Cardiac septum (tissue), 1 donor: ENCODE measurements at regions not wholly inside any gene's neighbourhood (a gene's known extent, or its start where the extent isn't known, plus 50 kb on each side); places are given as distances from the start of the nearest gene placed in this dataset.

ENCODE experiments used
- DNase-seq: peaks from one replicate; pipeline ENCODE4 v3.0.0-alpha.2; 2020; ENCODE audit warnings: low spot score
- intact Hi-C: fragments of 100-400 bp; cut with DNase I; formaldehyde crosslinking; loops from one replicate; pipeline ENCODE4 v1.14.0; 2022
- donor health status: DM: no; HTN: no; CAD: no.

DNA sequence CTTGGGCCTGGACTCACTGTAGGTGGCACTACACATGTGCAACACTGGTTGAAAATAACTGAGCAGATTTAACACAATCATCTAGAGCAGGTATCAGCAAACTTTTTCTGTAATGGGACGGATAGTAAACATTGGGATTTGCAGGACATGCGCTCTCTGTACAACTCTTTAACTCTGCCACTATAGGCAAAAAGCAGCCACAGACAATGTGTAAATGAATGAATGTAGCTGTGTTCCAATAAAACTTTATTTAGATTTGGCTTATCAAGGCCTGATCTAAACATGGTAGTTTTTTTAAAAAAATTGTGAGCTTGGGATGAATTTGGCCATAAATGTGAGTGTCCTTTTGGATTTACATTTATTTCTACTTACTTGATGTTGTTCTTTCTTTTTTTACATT, 407.3 kb downstream of the FAT4 start:
- intact Hi-C loops: no loop called here
- DNase-seq: no peak

DNA sequence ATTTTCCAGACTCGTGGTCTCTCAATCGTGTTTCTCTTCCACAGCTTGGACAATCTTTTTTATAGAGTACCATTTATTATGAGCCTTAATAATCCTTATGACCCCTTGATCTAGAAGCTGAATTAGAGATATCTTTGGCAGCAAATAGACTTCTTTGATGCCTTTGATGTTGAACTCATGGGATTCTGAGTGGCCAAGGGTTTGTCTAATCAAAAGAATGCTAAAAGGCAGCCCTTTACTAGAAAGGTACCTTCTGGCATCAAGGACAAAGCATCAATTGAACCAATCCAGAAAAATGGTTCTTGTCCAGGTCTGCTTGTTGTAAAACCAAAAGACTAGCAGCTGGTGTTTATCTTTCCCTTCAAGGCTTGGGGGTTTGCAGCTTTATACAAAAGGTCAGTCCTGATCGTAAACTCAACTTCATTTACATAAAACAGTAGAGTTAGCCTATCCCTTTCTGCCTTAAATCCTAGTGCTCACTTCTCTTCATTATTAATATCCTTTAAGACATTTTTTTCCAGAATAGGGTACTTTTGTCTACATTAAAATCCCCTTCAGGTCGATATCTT, 411.3 kb downstream of the FAT4 start:
- intact Hi-C loops: no loop called here
- DNase-seq: no peak

DNA sequence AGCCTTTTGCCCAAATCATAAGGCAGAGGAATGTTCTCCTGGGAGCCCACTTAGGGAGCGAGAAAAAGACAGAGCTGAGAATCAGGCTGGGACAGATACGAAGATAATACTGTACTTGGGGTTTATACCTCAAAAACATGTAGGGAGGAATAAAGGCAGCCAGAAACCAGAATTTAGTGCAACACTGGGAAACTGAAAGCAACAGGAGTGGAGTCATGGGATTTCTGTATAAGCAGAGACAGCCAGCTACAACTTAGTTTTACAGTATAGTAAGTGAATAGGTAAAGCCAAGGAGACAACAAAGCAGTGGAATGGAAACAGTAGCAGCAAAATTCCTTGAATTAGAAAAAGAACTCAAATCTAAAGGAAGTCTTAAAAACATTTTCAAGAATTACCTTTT, 413.2 kb downstream of the FAT4 start:
- DNase-seq: no peak
- intact Hi-C loops: no loop called here

DNA sequence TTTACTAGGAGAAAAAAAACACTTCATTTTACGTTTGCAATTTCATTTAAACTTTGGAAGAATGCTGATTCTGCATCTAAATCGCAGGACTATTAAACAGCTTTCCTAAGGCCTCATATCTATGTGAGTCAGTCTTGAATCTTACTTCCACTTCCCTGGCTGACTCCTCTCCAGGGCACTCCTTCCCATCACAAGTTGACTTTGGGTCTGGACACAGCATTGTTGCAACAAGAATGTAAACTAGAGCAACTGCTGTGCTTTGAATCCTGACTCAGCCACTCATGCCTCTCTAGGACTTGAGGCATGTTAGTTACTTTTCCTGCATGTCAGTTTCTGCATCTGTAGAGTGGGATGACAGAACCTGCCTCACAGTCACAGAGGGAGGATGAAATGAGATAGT, 413.8 kb downstream of the FAT4 start:
- intact Hi-C loops: no loop called here
- DNase-seq: no peak

DNA sequence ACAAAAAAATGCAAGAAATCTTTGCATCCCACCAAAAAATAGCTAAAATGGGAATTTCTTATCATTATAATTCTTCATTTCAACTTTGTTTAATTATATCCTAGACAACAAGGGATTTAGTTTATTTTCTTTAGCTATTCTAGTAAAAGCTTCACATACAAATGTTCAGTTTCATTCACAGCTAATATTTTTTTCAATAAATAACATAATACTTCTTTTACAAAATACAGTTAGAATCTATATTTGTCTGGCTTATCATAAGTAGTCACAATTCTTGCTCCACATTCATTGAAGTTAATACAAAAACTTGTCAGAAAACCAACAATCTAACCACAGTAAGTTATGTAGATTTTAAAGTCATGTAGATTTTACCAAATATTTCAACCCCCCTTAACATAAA, 414.4 kb downstream of the FAT4 start:
- intact Hi-C loops: no loop called here

DNA sequence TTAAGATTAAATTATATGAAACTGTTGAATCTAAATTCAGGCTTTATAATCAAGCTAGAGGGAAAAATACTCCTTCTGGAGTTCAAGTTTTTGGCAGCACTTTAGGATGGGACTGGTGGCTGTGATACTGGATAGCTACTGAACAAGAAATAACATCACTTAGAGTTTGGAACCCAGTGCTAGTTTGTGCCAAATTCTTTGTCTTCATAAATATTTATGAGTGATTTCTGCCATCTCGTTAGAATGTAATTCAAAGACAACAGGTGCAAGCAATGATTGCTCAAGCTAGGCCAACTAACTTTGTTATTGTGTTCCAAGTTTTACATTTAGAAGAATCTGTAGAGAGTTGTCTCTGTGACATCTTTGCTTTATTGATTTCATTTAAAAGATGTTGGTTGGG, 417.9 kb downstream of the FAT4 start:
- intact Hi-C loops: loop anchor here (10.0 kb wide), 1 partner anchor 298 kb away; no protein-coding TSS in a partner anchor
- DNase-seq: no peak

More for the DNA sequence above, 414.4 kb downstream of the FAT4 start:
- no peak for DNase-seq

DNA sequence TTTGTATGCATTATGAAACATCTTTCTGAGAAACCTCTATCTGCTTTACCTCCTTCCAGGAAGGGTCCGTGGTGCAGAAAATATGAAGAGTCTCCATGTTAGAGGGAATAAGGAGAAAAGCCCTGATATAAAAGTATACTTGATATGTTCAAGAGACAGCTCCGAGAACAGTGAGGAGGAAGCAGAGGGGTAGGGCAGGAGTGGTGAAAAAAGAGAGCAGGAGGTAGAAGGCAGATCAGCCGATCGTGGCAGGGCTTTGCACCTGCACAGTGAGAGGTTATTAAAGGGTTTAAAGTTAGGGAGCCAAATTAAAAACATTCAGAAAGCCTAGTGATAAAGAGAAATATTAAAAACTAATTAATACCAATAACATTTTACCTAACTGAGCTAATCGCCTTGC, 419.7 kb downstream of the FAT4 start:
- intact Hi-C loops: loop anchor here (10.0 kb wide), 1 partner anchor 300 kb away; no protein-coding TSS in a partner anchor
- no peak for DNase-seq

DNA sequence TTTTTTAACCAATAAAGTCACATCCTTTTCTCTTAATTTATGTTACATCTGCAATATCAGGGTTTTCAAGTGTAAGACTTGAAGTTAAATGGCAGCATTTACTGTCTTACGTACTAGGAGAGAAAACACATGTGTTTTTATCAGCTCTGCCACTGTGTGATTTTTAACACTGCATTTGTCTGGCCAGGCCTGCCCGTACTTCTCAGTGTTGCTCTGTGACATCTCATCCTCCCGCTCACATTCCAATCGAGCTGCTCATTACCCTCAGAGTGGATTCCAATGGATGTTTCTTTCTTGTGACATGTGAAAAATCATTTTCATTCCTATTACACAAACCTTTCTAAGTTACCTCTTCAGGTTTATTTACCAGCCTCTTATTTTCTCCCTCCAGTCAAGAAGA, 420.3 kb downstream of the FAT4 start:
- DNase-seq: no peak
- intact Hi-C loops: loop anchor here (10.0 kb wide), 1 partner anchor 300 kb away; no protein-coding TSS in a partner anchor

DNA sequence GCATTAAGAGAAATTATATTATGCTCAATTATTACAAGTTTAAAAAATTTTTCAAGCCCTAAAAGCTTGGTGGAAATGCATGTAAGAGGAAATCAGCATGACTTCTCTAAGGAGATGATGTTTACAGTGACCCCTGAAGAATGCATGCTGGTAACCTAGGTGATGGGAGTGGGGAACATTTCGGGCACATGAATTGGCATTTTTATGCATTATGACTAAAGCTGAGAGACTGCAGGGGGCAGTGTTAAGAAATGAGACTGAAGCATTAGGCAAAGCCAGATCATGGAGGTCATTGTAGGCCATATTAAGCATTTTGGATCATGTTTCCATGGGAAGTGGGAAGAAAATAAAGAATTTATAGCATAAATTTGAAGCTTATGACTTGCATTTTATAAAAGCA, 421.3 kb downstream of the FAT4 start:
- DNase-seq: no peak
- intact Hi-C loops: loop anchor here (10.0 kb wide), 1 partner anchor 301 kb away; no protein-coding TSS in a partner anchor

DNA sequence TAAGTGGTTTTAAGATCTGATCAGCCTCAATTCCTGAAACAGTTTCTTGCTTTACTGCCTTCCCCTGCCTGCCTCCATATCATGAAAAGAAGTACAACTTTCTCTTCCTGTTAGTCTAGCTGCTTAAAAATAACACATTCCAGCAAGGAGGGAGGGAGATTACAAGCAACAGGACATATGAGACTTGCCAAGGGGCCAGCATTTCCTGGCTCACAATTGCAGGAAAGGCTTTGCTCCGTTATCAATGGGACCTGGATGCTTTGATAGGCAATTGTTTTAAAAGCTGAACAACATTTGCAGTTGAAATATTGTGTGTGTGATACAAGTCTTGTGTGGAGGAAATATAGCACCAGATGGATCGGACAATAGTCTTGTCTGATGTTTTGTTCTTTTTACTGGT, 425.0 kb downstream of the FAT4 start:
- DNase-seq: no peak
- intact Hi-C loops: loop anchor here (1.0 to 10.0 kb wide), 3 partner anchors 102 to 425 kb away; partner anchors contain the start of gene FAT4

DNA sequence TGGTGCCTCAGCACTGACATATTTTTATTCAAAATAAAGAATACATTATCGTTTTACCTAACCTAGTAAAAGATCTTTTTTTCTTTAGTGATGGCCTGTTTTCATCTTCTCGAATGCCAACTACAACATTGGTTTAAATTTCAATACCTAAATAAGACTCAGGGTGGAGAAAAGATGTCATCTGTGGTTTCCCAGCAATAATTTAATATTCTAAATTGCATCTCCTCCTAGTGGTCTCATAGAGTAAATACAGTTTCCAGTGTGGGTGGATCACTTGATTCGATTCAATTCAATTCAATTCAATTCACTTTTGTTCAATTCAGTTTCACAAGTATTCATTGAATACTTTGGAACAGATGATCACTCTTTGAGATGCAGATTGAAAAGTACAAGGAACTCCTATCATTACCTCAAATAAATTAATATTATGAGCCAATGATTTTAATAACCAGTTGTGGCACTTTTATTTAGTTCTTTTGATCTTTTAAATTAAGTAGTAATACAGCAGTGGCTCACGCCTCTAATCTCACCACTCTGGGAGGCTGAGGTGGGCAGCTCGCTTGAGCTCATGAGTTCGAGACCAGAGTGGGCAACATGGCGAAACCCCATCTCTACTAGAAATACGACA, 427.2 kb downstream of the FAT4 start:
- intact Hi-C loops: loop anchor here (5.0 kb wide), 1 partner anchor 105 kb away; no protein-coding TSS in a partner anchor
- no peak for DNase-seq

DNA sequence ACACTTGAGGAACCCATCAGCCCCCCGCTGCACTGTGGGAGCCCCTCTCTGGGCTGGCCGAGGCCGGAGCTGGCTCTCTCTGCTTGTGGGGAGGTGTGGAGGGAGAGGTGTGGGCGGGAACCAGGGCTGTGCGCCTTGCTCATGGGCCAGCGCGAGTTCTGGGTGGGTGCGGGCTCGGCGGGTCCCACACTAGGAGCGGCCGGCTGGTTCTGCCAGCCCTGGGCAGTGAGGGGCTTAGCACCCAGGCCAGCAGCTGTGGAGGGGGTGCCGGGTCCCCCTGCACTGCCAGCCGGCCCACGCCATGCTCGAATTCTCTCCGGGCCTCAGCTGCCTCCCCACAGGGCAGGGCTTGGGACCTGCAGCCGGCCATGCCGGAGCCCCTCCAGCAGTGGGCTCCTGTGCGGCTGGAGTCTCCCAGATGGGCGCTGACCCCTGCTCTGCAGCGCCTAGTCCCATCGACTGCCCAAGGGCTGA, 430.2 kb downstream of the FAT4 start:
- no peak for DNase-seq
- intact Hi-C loops: loop anchor here (5.0 kb wide), 1 partner anchor 108 kb away; no protein-coding TSS in a partner anchor

DNA sequence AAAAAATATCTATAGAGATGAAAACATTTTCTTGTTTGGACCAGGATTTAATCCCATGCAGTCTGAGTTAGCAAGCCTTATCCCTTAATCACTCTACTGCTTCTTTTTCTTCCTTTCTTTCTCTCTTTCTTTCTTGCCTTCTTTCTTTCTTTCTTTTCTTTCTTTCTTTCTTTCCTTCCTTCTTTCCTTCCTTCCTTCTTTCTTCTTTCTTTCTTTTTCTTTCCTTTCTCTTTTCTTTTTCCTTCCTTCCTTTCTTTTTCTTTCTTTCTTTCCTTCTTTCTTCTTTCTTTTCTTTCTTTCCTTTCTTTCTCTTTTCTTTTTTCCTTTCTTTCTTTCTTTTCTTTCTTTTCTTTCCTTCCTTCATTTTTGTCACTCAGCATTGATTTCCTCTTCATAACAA, 434.6 kb downstream of the FAT4 start:
- intact Hi-C loops: no loop called here
- DNase-seq: no peak

DNA sequence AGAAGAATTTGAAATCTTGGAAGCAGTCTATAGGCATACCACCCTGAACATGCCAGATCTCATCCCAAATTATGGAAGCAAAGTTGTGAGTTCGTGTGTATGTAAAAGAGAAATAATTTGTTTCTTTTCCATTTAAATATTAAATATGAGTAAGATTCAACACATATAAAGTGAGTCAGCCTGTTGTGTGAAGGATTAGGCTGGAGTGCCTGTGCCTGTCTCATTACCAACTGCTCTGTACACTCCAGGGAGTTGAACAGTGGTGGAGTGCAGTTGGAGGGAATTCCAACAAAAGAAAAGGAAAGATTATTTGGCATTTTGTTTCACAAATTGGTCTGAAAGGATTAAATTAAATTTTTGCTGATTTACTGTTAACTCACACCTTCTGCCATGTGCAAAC, 435.6 kb downstream of the FAT4 start:
- intact Hi-C loops: no loop called here

DNA sequence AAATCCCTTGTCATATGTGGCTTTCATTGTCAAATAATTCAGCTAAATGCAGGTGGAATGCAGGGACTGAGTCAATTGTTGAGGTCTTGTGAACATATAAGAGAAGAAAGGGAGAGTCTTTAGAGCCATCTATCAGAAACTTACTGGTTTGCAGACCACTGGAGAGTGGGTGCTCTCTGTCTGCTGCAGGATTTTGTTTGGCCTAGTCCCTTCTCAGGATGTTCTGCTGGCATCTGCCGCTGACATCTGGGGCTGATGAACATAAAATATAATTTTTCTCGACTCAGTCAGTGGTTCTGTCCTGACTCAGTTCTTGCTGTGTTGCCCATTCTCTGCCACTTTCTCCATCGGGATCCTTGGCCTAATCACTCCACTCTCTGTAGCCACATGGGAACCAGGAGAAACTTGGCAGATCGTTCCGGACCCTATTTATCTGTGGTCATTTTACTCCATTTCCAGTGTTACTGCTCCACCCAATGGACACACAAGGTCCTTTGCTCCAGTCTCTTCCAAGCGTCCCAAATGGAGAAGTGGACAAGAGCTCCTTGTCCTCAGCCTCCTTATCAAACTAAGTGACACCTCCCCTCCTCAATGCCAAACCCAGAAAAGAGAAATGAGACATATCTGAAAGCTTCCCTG, 436.2 kb downstream of the FAT4 start:
- intact Hi-C loops: loop anchor here (1.0 kb wide), 1 partner anchor 437 kb away; the partner anchor contains the start of gene FAT4
- no peak for DNase-seq

More for the DNA sequence above, 435.6 kb downstream of the FAT4 start:
- DNase-seq: no peak

DNA sequence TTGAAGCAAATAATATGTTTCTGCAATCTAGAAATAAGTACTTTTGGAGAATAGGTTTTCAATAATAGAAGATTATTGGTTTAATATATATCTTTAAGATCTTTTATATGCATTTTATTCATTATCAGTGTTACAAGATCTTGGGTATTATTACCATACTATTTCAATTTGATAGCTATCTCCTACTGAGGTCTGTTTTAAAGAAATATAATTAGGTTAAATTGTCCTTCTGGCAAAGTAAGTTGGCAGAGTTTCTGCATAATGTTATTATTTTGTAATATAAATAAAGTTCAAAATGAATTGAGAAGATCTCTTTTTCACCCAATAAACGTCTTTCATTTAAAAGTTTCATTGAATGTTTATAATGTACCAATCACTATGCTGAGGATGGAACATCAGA, 443.7 kb downstream of the FAT4 start:
- intact Hi-C loops: no loop called here
- DNase-seq: no peak

DNA sequence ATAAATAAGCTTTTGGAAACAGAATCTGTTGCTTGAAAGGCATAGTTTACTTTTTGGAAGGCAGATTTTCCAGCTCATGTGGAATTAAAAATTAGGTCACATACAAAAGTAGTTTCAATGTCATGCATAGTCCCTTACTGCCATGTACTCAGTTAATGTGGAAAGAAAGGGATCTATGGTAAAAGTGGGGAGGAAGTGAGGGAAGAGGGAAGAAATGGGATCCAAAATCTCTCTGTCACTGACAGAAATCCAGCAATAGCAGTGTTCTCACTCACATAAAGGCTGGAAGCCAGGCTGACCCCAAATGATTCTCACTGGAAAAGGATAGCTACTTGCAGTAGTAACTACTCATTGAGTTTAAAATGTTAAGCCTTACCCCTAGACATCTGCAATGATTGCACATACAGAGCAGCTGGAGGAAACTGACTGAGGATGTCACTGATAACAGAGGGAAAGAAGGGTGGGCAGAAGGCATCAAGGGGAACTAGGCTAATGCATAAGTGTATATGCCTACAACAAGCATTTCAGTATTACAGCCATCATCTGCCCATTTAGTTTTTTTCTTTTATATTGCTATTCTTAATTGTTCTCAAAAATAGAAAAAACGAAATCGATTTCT, 445.6 kb downstream of the FAT4 start:
- intact Hi-C loops: no loop called here
- DNase-seq: no peak

DNA sequence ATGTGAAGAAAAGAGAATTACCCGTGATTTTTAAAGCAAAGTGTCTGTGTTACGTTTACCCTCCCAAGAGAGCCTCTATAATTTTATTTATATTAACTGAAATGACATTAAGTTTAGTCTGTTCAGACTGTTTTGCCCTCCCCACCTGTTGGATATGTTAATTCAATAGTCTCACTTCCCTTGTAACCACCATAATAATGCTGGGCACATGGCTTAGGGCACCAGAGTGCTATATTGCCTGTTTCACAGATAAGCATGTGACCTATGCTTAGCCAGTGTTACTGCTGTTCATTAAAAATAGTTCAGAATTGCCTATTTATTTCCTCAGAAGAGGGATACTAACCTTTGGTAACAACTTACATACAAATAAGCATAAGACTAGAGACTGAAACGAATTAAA, 446.2 kb downstream of the FAT4 start:
- intact Hi-C loops: no loop called here
- DNase-seq: no peak

DNA sequence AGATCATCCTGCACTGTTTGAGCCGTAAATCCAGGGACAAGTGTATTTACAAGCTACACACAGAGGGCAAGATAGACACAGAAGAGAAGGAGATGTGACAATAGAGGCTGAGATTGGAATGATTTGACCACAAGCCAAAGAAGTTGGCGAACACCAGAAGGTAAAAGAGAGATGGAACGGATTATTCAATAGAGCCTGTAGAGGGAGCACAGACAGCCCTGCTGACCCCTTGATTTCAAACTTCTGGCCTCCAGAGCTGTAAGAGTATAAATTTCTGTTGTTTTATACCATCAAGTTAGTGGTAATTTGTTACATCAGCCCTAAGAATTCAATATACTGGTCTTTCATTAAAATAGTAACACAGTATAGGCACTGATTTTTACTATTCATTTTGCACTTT, 447.8 kb downstream of the FAT4 start:
- intact Hi-C loops: no loop called here
- DNase-seq: no peak

DNA sequence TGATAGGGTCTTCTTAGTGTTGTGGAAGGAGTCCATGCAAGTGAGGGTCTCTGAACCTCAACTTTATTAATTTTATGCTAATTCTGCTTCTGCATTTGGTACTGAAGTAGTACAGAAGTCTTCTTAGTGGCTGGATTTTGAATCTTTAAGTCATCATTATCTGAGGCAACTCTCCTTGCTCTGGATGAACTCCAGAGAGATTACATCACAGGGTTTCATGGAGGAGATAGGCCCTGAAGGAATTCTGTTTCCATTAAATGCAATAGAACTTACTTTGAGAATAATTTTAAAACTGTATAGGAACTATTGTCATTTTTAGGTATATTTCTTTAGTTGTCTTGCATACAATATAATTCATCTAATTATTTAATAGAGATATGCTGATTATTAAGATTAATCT, 451.2 kb downstream of the FAT4 start:
- no peak for DNase-seq
- intact Hi-C loops: no loop called here
